HEK293 (cell line): ENCODE measurements at regions not wholly inside any gene's neighbourhood (a gene's known extent, or its start where the extent isn't known, plus 50 kb on each side); places are given as distances from the start of the nearest gene placed in this dataset.
A peak's percentile ranks its signal among the peaks of the same experiment; 100 is the strongest.

ENCODE experiments used
- CTCF ChIA-PET: fragments of 350-600 bp; formaldehyde crosslinking; extraction: SDS; loops from one replicate; lab custom pipeline; 2021; ENCODE audit warnings: antibody characterized with exemption; lab: Yijun Ruan, JAX
- POLR2A ChIA-PET: fragments of 300-600 bp; formaldehyde crosslinking; extraction: SDS; loops from one replicate; lab custom pipeline; 2020; ENCODE audit warnings: antibody characterized with exemption, inconsistent platforms; lab: Yijun Ruan, JAX
- H3K27ac ChIP-seq: fragments of 200-500 bp; sonication (Bioruptor generic); 2 replicates; pipeline ENCODE4 v1.5.1; 2014; ENCODE audit warnings: low read depth, low read length, control low read depth, inconsistent platforms; ENCODE audit errors: extremely low read depth
- H3K36me3 ChIP-seq, 2 experiments: fragments of 200-500 bp in 1 of 2; sonication (Bioruptor generic) in 1 of 2; 1 replicate in 1 of 2; 2 replicates in 1 of 2; pipeline ENCODE4 v1.5.1; 2014 to 2017; ENCODE audit warnings: inconsistent platforms in 2 of 2, low read length in 2 of 2; ENCODE audit not compliant: control insufficient read depth in 2 of 2, insufficient read depth in 1 of 2
- H3K4me1 ChIP-seq: fragments of 200-500 bp; sonication (Bioruptor generic); 2 replicates; pipeline ENCODE4 v1.5.1; 2014; ENCODE audit warnings: mild to moderate bottlenecking, low read length, inconsistent platforms; ENCODE audit not compliant: control insufficient read depth, insufficient read depth
- H3K4me3 ChIP-seq: 2 replicates; pipeline ENCODE4 v1.5.1; 2011; ENCODE audit warnings: low read depth, mild to moderate bottlenecking, control low read depth, low read length, moderate library complexity
- H3K9me3 ChIP-seq: fragments of 200-500 bp; sonication (Bioruptor generic); 2 replicates; pipeline ENCODE4 v1.5.1; 2014; ENCODE audit warnings: low read depth, low read length, inconsistent platforms; ENCODE audit not compliant: control insufficient read depth, insufficient read depth
- EGR2 ChIP-seq: fragments of 450-650 bp; formaldehyde crosslinking; IDR thresholded peaks from 2 replicates; pipeline ENCODE4 v1.5.1; 2016; ENCODE audit warnings: low read depth, missing biosample characterization, missing genetic modification characterization
- FEZF1 ChIP-seq: fragments of 450-650 bp; formaldehyde crosslinking; IDR thresholded peaks from 2 replicates; pipeline ENCODE4 v1.5.1; 2016; ENCODE audit warnings: missing biosample characterization, missing genetic modification characterization
- HOXA7 ChIP-seq: sonication (generic); formaldehyde crosslinking; IDR thresholded peaks from 2 replicates; pipeline ENCODE4 v1.8.1; 2022; ENCODE audit warnings: missing genetic modification reagents, borderline replicate concordance
- MYNN ChIP-seq: fragments of 450-650 bp; formaldehyde crosslinking; IDR thresholded peaks from 2 replicates; pipeline ENCODE4 v1.5.1; 2016; ENCODE audit warnings: missing biosample characterization, missing genetic modification characterization, borderline replicate concordance
- ZBTB8A ChIP-seq: fragments of 450-650 bp; formaldehyde crosslinking; IDR thresholded peaks from 2 replicates; pipeline ENCODE4 v1.5.1; 2016; ENCODE audit warnings: missing biosample characterization, missing genetic modification characterization
- ZEB2 ChIP-seq: fragments of 450-650 bp; formaldehyde crosslinking; IDR thresholded peaks from 2 replicates; pipeline ENCODE4 v1.5.1; 2016; ENCODE audit warnings: missing biosample characterization, missing genetic modification characterization
- ZFHX2 ChIP-seq: fragments of 450-650 bp; formaldehyde crosslinking; conservative IDR thresholded peaks from 2 replicates; pipeline ENCODE4 v1.5.1; 2016; ENCODE audit warnings: missing biosample characterization, missing genetic modification characterization
- ZNF138 ChIP-seq: fragments of 450-650 bp; formaldehyde crosslinking; IDR thresholded peaks from 2 replicates; pipeline ENCODE4 v1.5.1; 2016; ENCODE audit warnings: missing biosample characterization, missing genetic modification characterization, borderline replicate concordance
- ZNF140 ChIP-seq: fragments of 450-650 bp; formaldehyde crosslinking; IDR thresholded peaks from 2 replicates; pipeline ENCODE4 v1.5.1; 2016; ENCODE audit warnings: missing biosample characterization, missing genetic modification characterization
- ZNF155 ChIP-seq: fragments of 450-650 bp; formaldehyde crosslinking; IDR thresholded peaks from 2 replicates; pipeline ENCODE4 v1.5.1; 2016; ENCODE audit warnings: missing biosample characterization, missing genetic modification characterization
- ZNF324 ChIP-seq: fragments of 450-650 bp; formaldehyde crosslinking; IDR thresholded peaks from 2 replicates; pipeline ENCODE4 v1.5.1; 2016; ENCODE audit warnings: missing biosample characterization, missing genetic modification characterization
- ZNF350 ChIP-seq: fragments of 450-650 bp; formaldehyde crosslinking; IDR thresholded peaks from 2 replicates; pipeline ENCODE4 v1.5.0; 2017; ENCODE audit warnings: missing biosample characterization, mild to moderate bottlenecking, missing genetic modification characterization
- ZNF416 ChIP-seq: fragments of 450-650 bp; formaldehyde crosslinking; IDR thresholded peaks from 2 replicates; pipeline ENCODE4 v1.5.1; 2016; ENCODE audit warnings: missing biosample characterization, missing genetic modification characterization
- ZNF433 ChIP-seq: fragments of 450-650 bp; formaldehyde crosslinking; IDR thresholded peaks from 2 replicates; pipeline ENCODE4 v1.5.1; 2016; ENCODE audit warnings: missing biosample characterization, missing genetic modification characterization, low read depth
- ZNF610 ChIP-seq: fragments of 450-650 bp; formaldehyde crosslinking; IDR thresholded peaks from 2 replicates; pipeline ENCODE4 v1.5.1; 2016; ENCODE audit warnings: missing biosample characterization, missing genetic modification characterization, borderline replicate concordance
- ZNF707 ChIP-seq: fragments of 450-650 bp; formaldehyde crosslinking; IDR thresholded peaks from 2 replicates; pipeline ENCODE4 v1.5.1; 2016; ENCODE audit warnings: missing biosample characterization, missing genetic modification characterization
- TF ChIP-seq, protein P1 (sequence below): fragments of 450-650 bp; formaldehyde crosslinking; IDR thresholded peaks from 2 replicates; pipeline ENCODE4 v1.5.1; 2016; ENCODE audit warnings: missing biosample characterization, missing genetic modification characterization
- TF ChIP-seq, protein P2 (sequence below): IDR thresholded peaks from 2 replicates; pipeline ENCODE4 v1.6.1; 2011; ENCODE audit warnings: mild to moderate bottlenecking, low read depth, low read length, borderline replicate concordance
- TF ChIP-seq, protein P3 (sequence below): fragments of 450-650 bp; formaldehyde crosslinking; IDR thresholded peaks from 2 replicates; pipeline ENCODE4 v1.5.1; 2017; ENCODE audit warnings: missing biosample characterization, missing genetic modification characterization
- TF ChIP-seq, protein P4 (sequence below): fragments of 450-650 bp; formaldehyde crosslinking; IDR thresholded peaks from 2 replicates; pipeline ENCODE4 v1.5.1; 2016; ENCODE audit warnings: missing biosample characterization, missing genetic modification characterization
- TF ChIP-seq, protein P5 (sequence below): fragments of 450-650 bp; formaldehyde crosslinking; IDR thresholded peaks from 2 replicates; pipeline ENCODE4 v1.5.1; 2016; ENCODE audit warnings: missing biosample characterization, missing genetic modification characterization
- TF ChIP-seq, protein P6 (sequence below): fragments of 450-650 bp; formaldehyde crosslinking; IDR thresholded peaks from 2 replicates; pipeline ENCODE4 v1.5.1; 2017; ENCODE audit warnings: missing biosample characterization, missing genetic modification characterization

DNA sequence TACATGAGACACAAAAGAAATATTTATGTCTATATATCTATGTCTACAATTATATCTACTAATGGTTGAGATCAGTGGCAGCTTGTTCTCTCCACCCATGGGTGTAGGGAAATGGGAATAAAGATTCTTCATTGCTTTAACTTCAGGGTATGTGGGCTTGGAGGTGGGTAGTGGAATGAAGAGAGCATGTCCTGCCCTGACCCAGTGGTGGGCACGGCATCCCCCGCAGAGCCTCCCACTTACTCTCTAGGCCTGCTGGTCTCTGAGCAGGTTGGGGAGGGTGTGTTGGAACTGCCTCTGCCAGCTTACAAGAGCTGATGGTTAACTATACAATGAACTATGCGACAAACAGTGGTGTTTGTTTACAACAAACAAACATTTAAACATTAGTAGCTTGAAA, 152.5 kb upstream of the SKOR2 start:
- Histone ChIP-seq H3K36me3 (no peaks in the 10 kb centered on the region), H3K27ac (no peak overlapping the region), H3K9me3 (no peaks in the 10 kb centered on the region), H3K4me1 (no peaks in the 10 kb centered on the region), H3K4me3 (no peak overlapping the region)
- POLR2A ChIA-PET = no interaction called here
- CTCF ChIA-PET = interaction anchor here (0.5 kb wide), 1 partner anchor 36 kb away, joined by 3 read pairs; no protein-coding TSS in a partner anchor
- TF ChIP-seq ZFHX2 (tag by site-specific recombination) (peak; percentile 75), EGR2 (tag by site-specific recombination) (peak; percentile 83), ZBTB8A (tag by site-specific recombination) (no peak)

DNA sequence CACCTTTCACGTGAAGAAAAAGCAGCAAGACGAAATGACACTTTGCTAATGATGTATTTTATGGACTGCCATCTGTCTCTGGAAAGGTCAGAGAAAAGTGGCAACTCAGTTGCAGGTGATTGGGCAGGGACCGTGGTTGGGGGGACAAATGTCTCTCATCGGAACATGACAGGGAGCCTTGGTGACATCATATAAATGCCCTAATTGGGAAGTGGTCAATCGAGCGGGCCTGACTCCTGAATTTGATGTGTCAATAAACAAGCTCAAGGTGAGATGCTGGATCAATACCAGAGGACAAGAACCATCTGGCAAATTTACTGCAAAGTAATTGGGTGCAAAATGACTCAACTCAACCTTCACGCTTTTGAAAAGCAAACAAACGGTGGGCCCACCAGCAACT, 151.9 kb upstream of the SKOR2 start:
- no peak overlapping the region for H3K27ac ChIP-seq
- ChIA-PET CTCF (no interaction called here), POLR2A (no interaction called here)
- no peak overlapping the region for H3K4me3 ChIP-seq
- no peaks in the 10 kb centered on the region for H3K36me3 ChIP-seq
- TF ChIP-seq, protein P1, sequence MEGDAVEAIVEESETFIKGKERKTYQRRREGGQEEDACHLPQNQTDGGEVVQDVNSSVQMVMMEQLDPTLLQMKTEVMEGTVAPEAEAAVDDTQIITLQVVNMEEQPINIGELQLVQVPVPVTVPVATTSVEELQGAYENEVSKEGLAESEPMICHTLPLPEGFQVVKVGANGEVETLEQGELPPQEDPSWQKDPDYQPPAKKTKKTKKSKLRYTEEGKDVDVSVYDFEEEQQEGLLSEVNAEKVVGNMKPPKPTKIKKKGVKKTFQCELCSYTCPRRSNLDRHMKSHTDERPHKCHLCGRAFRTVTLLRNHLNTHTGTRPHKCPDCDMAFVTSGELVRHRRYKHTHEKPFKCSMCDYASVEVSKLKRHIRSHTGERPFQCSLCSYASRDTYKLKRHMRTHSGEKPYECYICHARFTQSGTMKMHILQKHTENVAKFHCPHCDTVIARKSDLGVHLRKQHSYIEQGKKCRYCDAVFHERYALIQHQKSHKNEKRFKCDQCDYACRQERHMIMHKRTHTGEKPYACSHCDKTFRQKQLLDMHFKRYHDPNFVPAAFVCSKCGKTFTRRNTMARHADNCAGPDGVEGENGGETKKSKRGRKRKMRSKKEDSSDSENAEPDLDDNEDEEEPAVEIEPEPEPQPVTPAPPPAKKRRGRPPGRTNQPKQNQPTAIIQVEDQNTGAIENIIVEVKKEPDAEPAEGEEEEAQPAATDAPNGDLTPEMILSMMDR = no peak
- no peak for TF ChIP-seq ZNF416
- TF ChIP-seq HOXA7 (CRISPR knock-in tag) = no peak
- no peak for TF ChIP-seq ZNF350 (tag by site-specific recombination)
- TF ChIP-seq ZEB2 (tag by site-specific recombination) = no peak
- TF ChIP-seq ZNF155 (tag by site-specific recombination) = no peak
- no peak for TF ChIP-seq ZNF140
- TF ChIP-seq, protein P2, sequence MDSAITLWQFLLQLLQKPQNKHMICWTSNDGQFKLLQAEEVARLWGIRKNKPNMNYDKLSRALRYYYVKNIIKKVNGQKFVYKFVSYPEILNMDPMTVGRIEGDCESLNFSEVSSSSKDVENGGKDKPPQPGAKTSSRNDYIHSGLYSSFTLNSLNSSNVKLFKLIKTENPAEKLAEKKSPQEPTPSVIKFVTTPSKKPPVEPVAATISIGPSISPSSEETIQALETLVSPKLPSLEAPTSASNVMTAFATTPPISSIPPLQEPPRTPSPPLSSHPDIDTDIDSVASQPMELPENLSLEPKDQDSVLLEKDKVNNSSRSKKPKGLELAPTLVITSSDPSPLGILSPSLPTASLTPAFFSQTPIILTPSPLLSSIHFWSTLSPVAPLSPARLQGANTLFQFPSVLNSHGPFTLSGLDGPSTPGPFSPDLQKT = no peak
- H3K4me1 ChIP-seq = no peaks in the 10 kb centered on the region
- no peaks in the 10 kb centered on the region for H3K9me3 ChIP-seq

DNA sequence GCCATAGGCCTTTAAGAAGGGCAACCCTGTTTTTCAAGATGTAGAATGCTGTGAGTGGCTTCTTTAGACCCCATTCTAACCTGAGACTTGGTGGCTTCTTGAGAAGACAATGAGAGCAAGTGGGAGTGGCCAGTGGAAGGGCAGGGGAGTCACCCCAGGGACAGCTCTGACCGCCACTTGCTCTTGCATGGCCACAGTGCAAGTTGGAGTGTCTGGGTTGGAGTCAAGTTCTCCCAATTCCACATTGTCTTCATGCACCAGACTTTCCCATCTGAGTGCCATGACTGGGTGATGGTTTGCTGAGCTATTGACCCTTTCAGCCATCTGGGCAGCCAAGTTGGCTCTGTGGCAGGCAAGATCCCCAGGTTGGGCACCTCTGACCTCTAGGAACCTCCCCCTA, 148.0 kb upstream of the SKOR2 start:
- POLR2A ChIA-PET = no interaction called here

More for the DNA sequence above, 148.0 kb upstream of the SKOR2 start:
- TF ChIP-seq ZNF138 (no peak), ZNF324 (tag by site-specific recombination) (no peak), ZNF433 (tag by site-specific recombination) (no peak), ZNF155 (tag by site-specific recombination) (no peak), FEZF1 (tag by site-specific recombination) (no peak), MYNN (tag by site-specific recombination) (no peak), ZNF610 (tag by site-specific recombination) (no peak), ZNF707 (tag by site-specific recombination) (no peak)
- TF ChIP-seq, protein P3, sequence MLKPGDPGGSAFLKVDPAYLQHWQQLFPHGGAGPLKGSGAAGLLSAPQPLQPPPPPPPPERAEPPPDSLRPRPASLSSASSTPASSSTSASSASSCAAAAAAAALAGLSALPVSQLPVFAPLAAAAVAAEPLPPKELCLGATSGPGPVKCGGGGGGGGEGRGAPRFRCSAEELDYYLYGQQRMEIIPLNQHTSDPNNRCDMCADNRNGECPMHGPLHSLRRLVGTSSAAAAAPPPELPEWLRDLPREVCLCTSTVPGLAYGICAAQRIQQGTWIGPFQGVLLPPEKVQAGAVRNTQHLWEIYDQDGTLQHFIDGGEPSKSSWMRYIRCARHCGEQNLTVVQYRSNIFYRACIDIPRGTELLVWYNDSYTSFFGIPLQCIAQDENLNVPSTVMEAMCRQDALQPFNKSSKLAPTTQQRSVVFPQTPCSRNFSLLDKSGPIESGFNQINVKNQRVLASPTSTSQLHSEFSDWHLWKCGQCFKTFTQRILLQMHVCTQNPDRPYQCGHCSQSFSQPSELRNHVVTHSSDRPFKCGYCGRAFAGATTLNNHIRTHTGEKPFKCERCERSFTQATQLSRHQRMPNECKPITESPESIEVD (tag by site-specific recombination) = no peak
- TF ChIP-seq, protein P4, sequence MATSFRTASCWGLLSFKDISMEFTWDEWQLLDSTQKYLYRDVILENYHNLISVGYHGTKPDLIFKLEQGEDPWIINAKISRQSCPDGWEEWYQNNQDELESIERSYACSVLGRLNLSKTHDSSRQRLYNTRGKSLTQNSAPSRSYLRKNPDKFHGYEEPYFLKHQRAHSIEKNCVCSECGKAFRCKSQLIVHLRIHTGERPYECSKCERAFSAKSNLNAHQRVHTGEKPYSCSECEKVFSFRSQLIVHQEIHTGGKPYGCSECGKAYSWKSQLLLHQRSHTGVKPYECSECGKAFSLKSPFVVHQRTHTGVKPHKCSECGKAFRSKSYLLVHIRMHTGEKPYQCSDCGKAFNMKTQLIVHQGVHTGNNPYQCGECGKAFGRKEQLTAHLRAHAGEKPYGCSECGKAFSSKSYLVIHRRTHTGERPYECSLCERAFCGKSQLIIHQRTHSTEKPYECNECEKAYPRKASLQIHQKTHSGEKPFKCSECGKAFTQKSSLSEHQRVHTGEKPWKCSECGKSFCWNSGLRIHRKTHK (tag by site-specific recombination) = no peak
- TF ChIP-seq, protein P5, sequence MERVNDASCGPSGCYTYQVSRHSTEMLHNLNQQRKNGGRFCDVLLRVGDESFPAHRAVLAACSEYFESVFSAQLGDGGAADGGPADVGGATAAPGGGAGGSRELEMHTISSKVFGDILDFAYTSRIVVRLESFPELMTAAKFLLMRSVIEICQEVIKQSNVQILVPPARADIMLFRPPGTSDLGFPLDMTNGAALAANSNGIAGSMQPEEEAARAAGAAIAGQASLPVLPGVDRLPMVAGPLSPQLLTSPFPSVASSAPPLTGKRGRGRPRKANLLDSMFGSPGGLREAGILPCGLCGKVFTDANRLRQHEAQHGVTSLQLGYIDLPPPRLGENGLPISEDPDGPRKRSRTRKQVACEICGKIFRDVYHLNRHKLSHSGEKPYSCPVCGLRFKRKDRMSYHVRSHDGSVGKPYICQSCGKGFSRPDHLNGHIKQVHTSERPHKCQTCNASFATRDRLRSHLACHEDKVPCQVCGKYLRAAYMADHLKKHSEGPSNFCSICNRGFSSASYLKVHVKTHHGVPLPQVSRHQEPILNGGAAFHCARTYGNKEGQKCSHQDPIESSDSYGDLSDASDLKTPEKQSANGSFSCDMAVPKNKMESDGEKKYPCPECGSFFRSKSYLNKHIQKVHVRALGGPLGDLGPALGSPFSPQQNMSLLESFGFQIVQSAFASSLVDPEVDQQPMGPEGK (tag by site-specific recombination) = no peak
- TF ChIP-seq, protein P6, sequence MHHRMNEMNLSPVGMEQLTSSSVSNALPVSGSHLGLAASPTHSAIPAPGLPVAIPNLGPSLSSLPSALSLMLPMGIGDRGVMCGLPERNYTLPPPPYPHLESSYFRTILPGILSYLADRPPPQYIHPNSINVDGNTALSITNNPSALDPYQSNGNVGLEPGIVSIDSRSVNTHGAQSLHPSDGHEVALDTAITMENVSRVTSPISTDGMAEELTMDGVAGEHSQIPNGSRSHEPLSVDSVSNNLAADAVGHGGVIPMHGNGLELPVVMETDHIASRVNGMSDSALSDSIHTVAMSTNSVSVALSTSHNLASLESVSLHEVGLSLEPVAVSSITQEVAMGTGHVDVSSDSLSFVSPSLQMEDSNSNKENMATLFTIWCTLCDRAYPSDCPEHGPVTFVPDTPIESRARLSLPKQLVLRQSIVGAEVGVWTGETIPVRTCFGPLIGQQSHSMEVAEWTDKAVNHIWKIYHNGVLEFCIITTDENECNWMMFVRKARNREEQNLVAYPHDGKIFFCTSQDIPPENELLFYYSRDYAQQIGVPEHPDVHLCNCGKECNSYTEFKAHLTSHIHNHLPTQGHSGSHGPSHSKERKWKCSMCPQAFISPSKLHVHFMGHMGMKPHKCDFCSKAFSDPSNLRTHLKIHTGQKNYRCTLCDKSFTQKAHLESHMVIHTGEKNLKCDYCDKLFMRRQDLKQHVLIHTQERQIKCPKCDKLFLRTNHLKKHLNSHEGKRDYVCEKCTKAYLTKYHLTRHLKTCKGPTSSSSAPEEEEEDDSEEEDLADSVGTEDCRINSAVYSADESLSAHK (tag by site-specific recombination) = no peak
- Histone ChIP-seq H3K4me1 (no peaks in the 10 kb centered on the region), H3K4me3 (no peak overlapping the region), H3K36me3 (no peaks in the 10 kb centered on the region), H3K27ac (no peak overlapping the region), H3K9me3 (no peaks in the 10 kb centered on the region)
- CTCF ChIA-PET = interaction anchor here (0.6 kb wide), 1 partner anchor 1039 kb away, joined by 3 read pairs; no protein-coding TSS in a partner anchor
